Nephron progenitor cell (in vitro differentiated cells): ENCODE measurements at regions not wholly inside any gene's neighbourhood (a gene's known extent, or its start where the extent isn't known, plus 50 kb on each side); places are given as distances from the start of the nearest gene placed in this dataset.

Experiments used
- DNase-seq: peaks from one replicate; pipeline ENCODE4 v3.0.0; 2021
- H3K27ac Mint-ChIP-seq: 2 replicates; pipeline ENCODE4 v1.8.0; 2021; ENCODE audit warnings: mild to moderate bottlenecking, moderate library complexity, mixed read lengths
- H3K27me3 Mint-ChIP-seq: 2 replicates; pipeline ENCODE4 v1.8.0; 2021; ENCODE audit warnings: mild to moderate bottlenecking, low read depth, mixed read lengths; ENCODE audit not compliant: poor library complexity
- H3K36me3 Mint-ChIP-seq: 2 replicates; pipeline ENCODE4 v1.8.0; 2021; ENCODE audit warnings: low read depth, mixed read lengths
- H3K4me1 Mint-ChIP-seq: 2 replicates; pipeline ENCODE4 v1.8.0; 2021; ENCODE audit warnings: mixed read lengths
- H3K4me3 Mint-ChIP-seq: 2 replicates; pipeline ENCODE4 v1.8.0; 2021; ENCODE audit warnings: mild to moderate bottlenecking, moderate library complexity, mixed read lengths
- H3K9me3 Mint-ChIP-seq: 2 replicates; pipeline ENCODE4 v1.8.0; 2021; ENCODE audit warnings: mild to moderate bottlenecking, moderate library complexity, mixed read lengths
- TF ChIP-seq, protein P1 (sequence below): fragments of 200-600 bp; sonication (generic); IDR thresholded peaks from 2 replicates; pipeline ENCODE4 v1.5.0; 2021; ENCODE audit warnings: antibody characterized with exemption

DNA sequence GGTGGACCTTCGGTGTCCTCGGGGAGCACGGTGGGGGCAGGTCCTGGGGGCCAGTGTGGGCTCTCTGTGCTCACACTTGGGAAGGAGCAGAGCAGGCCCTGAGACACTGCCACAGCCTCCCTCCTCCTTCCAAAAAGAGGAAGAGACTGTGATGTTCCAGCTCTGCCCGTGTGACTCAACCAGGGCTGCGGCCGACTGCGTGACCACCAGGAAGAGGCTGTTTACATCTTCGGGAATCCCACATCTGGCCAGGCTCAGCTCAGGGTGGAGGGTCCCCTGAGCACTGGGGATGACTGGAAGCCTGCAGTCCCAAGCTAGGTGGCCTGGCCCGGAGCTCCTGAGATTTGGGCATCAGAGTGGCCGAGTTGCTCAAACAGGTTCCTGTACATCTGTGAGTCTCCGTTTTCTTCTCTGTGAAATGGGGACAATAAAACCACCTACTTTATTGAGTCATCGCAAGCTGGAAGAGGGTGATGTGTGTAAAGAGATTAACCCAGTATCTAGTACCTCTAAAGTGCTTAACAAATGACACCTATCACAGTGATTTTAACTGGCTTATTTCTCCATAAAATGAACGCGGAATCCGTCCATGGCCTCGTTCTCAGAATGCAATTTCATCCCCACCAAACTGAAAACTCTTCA lies 242.1 kb downstream of the DLL1 start:
- H3K9me3 Mint-ChIP-seq, result peaks cover 7% of the 10 kb centered on the region
- DNase-seq, result no peak
- TF ChIP-seq, protein P1, sequence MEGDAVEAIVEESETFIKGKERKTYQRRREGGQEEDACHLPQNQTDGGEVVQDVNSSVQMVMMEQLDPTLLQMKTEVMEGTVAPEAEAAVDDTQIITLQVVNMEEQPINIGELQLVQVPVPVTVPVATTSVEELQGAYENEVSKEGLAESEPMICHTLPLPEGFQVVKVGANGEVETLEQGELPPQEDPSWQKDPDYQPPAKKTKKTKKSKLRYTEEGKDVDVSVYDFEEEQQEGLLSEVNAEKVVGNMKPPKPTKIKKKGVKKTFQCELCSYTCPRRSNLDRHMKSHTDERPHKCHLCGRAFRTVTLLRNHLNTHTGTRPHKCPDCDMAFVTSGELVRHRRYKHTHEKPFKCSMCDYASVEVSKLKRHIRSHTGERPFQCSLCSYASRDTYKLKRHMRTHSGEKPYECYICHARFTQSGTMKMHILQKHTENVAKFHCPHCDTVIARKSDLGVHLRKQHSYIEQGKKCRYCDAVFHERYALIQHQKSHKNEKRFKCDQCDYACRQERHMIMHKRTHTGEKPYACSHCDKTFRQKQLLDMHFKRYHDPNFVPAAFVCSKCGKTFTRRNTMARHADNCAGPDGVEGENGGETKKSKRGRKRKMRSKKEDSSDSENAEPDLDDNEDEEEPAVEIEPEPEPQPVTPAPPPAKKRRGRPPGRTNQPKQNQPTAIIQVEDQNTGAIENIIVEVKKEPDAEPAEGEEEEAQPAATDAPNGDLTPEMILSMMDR, result no peak

DNA sequence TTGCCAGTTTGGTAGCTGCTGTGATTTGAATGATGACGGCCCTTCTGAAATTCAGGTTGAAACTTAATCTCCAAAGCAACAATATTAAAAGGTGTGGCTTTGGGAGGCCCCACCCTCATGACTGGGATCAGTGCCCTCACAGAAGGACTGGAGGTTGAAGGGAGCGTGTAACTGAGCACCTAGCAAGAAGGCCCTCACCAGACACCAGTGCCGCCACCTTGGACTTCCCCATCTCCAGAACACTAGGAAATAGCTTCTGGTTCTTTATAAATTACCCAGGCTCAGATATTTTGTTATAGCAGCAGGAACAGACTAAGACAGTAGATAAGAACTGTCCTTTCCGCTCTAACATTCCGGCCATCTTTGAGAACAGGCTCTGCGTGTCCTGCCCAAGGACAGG lies 243.1 kb downstream of the DLL1 start:
- peaks cover 25% of the 10 kb centered on the region for H3K4me1 Mint-ChIP-seq
- H3K9me3 Mint-ChIP-seq, result peaks cover 1% of the 10 kb centered on the region
- no peaks in the 10 kb centered on the region for H3K36me3 Mint-ChIP-seq
- TF ChIP-seq, protein P1, result no peak
- H3K4me3 Mint-ChIP-seq, result no peak overlapping the region
- no peak for DNase-seq
- H3K27ac Mint-ChIP-seq, result no peak overlapping the region
- peaks cover 3% of the 10 kb centered on the region for H3K27me3 Mint-ChIP-seq

More for the DNA sequence above, 242.1 kb downstream of the DLL1 start:
- Mint-ChIP-seq H3K36me3 (no peaks in the 10 kb centered on the region), H3K4me1 (peaks cover 25% of the 10 kb centered on the region), H3K27ac (no peak overlapping the region), H3K4me3 (no peak overlapping the region), H3K27me3 (peaks cover 3% of the 10 kb centered on the region)

DNA sequence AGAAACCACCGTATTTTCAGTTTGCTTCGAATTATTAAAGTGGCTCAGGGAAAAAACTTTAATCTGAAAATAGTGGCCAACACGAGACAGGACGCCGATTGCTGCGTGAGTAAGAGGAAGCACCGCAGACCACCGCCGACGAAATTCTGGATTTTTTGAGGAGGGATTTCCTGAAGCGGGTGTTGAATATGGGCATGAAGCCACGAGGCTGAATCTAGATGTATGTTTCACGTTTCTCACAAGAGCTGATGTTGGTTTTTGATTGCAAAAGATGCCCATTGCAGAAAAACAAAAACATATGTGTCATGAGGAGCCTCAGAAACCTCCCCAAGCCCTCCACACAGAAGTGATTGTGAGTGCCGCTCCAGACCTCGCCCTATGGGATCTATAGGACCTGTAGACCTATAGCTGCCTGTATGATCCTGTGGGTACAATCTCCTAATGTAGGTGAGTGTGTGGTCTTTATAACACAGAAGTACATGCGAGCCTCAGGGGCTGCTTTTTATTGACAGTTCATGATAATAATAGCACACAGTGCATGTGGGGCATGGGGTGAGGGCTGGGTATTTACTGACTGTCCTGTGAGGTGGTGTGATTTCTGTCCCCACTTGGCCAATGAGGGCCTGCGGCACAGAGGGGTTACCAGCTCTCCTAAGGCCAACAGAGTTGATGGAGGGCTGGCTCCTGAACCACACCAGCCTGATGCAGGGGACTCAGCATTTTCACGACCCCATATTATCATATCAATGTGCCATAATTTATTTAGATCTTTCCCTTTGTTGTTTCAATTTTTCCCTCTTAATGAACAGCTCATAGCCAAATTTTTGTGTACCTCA lies 243.9 kb downstream of the DLL1 start:
- Mint-ChIP-seq H3K9me3 (no peaks in the 10 kb centered on the region), H3K27ac (no peak overlapping the region), H3K36me3 (no peaks in the 10 kb centered on the region), H3K4me1 (peaks cover 24% of the 10 kb centered on the region), H3K4me3 (no peak overlapping the region), H3K27me3 (peaks cover 3% of the 10 kb centered on the region)
- no peak for DNase-seq
- TF ChIP-seq, protein P1, result no peak

DNA sequence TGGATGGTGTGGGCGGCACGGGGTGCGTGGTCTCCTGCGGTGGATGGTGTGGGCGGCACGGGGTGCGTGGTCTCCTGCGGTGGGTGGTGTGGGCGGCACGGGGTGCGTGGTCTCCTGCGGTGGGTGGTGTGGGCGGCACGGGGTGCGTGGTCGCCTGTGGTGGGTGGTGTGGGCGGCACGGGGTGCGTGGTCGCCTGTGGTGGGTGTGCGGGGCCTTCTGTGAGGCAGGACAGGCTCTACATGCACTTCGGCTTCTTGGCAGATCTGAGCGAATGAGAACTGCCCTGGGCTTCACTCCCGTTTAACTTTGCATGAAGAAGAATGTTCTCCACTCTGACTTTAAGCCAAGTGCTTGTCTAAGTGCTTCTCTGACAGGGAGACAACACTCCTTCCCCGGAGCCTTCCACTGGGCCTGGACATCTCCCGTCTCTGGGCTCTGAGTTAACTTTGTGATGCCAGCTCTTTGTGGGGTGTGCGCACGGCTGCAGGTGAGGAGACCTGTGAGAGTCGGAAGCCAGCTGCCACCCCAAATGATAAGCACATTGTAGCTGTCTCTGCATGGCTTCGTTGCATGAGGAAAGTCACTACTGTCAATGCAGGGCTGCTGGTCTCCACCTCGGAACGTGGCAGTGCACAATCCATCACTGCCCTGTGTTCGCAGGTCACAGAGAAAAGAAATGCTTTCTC lies 244.8 kb downstream of the DLL1 start:
- H3K27me3 Mint-ChIP-seq, result peaks cover 3% of the 10 kb centered on the region
- H3K36me3 Mint-ChIP-seq, result no peaks in the 10 kb centered on the region
- no peak overlapping the region for H3K4me3 Mint-ChIP-seq
- DNase-seq, result no peak
- peaks cover 22% of the 10 kb centered on the region for H3K4me1 Mint-ChIP-seq
- TF ChIP-seq, protein P1, result no peak
- H3K9me3 Mint-ChIP-seq, result no peaks in the 10 kb centered on the region
- no peak overlapping the region for H3K27ac Mint-ChIP-seq

DNA sequence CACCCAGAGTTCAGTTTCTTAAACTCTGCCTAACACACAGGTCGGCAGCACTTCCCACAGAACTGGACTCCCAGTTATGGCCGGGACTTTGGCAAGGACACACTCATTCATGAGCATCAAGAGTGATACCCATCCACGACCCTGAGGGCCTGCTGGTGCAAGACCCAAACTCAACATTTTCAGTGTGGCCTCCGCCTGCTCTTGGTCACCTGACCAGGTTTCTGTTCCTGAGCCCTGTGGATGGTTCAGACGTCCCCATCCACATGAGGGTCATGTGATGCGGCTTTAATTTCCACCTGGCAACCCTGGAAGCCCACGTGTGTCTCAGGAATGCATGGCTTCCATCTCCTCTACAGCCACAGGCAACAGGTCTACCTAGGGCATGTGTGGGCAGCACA lies 245.3 kb downstream of the DLL1 start:
- no peak for DNase-seq
- no peak overlapping the region for H3K27ac Mint-ChIP-seq

More for the DNA sequence above, 245.3 kb downstream of the DLL1 start:
- Mint-ChIP-seq H3K27me3 (peaks cover 3% of the 10 kb centered on the region), H3K36me3 (no peaks in the 10 kb centered on the region), H3K9me3 (no peaks in the 10 kb centered on the region), H3K4me3 (no peak overlapping the region), H3K4me1 (peaks cover 23% of the 10 kb centered on the region)
- TF ChIP-seq, protein P1, result no peak
